ENCODE measurements at regions not wholly inside any gene's neighbourhood (a gene's known extent, or its start where the extent isn't known, plus 50 kb on each side); places are given as distances from the start of the nearest gene placed in this dataset.

DNA sequence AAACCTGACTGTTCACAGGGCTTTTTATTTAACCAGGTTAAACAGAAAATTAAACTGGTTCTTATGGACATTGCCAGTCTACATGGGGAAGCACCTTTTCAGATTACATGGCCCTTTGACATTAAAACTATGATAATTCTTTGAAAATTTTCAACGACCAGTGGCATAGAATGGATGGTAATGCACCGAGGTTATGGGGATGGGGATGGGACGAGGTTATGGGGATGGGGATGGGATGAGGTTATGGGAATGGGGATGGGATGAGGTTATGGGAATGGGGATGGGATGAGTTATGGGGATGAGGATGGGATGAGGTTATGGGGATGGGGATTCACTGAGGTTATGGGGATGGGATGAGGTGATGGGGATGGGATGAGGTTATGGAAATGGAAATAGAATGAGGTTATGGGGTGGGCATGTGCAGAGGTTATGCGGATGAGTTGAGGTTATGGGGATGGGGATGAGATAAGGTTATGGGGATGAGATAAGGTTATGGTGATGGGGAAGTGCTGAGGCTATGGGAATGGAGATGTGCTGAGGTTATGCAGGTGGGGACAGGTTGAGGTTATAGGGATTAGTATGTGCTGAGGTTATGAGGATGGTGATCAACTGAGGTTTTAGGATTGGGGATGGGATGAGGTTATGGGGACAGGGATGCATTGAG lies 541.9 kb downstream of the CDH26 start:
- DNase-seq (ENCODE audit: low spot score) = no peak
- ATAC-seq (ENCODE audit: low FRiP score) = no peak
- TF ChIP-seq, protein P1, sequence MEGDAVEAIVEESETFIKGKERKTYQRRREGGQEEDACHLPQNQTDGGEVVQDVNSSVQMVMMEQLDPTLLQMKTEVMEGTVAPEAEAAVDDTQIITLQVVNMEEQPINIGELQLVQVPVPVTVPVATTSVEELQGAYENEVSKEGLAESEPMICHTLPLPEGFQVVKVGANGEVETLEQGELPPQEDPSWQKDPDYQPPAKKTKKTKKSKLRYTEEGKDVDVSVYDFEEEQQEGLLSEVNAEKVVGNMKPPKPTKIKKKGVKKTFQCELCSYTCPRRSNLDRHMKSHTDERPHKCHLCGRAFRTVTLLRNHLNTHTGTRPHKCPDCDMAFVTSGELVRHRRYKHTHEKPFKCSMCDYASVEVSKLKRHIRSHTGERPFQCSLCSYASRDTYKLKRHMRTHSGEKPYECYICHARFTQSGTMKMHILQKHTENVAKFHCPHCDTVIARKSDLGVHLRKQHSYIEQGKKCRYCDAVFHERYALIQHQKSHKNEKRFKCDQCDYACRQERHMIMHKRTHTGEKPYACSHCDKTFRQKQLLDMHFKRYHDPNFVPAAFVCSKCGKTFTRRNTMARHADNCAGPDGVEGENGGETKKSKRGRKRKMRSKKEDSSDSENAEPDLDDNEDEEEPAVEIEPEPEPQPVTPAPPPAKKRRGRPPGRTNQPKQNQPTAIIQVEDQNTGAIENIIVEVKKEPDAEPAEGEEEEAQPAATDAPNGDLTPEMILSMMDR (IDR thresholded peaks at IDR 0.05) = no peak

DNA sequence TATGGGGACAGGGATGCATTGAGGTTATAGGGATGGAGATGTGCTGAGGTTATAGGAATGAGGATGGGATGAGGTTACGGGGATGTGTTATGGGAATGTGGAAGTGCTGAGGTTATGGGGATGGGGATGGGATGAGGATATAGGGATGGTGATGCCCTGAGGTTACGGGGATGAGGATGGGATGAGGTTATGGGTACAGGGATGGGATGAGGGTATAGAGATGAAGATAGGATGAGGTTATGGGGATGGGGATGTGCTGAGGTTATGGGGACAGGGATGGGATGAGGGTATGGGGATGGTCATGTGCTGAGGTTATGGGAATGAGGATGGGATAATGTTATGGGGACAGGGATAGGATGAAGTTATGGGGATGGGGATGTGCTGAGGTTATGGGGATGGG lies 542.8 kb downstream of the CDH26 start:
- TF ChIP-seq, protein P1 (IDR thresholded peaks at IDR 0.05) = no peak
- no peak for ATAC-seq (ENCODE audit: low FRiP score)
- no peak for DNase-seq (ENCODE audit: low spot score)

DNA sequence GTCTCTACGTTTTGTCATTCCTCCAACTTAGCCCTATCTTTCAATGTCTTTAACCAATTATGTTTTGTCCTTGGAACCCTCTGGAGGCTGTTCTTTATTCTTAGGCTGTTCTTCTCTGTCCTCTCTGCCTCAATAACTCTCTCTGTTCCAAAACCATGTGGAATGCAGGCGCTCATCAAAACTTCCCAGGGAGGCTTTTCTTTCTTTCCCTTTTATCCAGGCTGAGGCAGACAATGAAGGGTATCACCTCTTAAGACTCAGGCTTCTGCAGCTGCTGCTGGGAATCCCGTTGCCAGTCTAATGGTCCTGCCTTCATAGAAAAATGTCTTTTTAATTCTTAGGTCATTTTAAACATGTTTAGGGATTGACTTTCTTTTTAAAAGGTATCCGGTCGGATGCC lies 544.7 kb downstream of the CDH26 start:
- DNase-seq (ENCODE audit: low spot score) (no peak), ATAC-seq (ENCODE audit: low FRiP score) (no peak)
- TF ChIP-seq, protein P1 (IDR thresholded peaks at IDR 0.05) = no peak

DNA sequence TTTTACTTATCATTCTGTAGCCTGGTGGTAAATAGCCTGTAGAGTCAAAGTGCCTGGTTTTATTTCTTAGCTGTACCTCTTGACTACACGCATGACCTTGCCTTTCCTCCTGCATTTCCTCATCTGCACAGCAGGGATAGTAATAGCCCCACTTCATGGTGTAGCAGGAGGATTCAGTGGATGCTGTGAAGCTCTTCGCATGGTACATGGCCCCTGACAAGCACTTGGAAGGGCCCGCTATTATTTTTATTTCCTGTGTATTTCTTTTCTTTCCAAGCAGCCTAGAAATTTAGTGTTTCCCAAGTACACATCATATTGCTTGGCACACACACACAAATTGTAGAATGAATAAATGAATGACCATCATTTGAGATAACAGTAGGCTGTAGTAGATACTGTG lies 547.2 kb downstream of the CDH26 start:
- no peak for ATAC-seq (ENCODE audit: low FRiP score)
- no peak for DNase-seq (ENCODE audit: low spot score)
- TF ChIP-seq, protein P1 (IDR thresholded peaks at IDR 0.05) = no peak

DNA sequence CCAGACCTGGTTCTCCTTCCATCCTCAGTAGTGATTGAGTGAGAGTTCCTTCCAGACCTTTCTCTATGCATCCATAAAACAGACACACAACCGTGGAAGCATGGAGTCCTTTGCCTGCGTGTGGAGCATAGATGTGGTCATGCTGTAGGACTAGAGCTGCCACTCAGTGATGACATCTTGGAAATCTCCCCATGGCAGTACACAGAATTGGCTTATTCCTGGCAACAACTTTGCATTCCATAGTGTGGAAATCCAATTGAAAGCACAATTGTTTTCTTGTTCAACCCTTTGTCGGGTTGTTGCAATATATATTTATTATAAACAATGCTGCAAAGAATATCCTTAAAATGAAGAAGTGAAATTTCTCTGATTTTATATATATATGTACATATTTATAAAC lies 547.8 kb downstream of the CDH26 start:
- ATAC-seq (ENCODE audit: low FRiP score) (no peak), DNase-seq (ENCODE audit: low spot score) (no peak)
- TF ChIP-seq, protein P1 (IDR thresholded peaks at IDR 0.05) = no peak

DNA sequence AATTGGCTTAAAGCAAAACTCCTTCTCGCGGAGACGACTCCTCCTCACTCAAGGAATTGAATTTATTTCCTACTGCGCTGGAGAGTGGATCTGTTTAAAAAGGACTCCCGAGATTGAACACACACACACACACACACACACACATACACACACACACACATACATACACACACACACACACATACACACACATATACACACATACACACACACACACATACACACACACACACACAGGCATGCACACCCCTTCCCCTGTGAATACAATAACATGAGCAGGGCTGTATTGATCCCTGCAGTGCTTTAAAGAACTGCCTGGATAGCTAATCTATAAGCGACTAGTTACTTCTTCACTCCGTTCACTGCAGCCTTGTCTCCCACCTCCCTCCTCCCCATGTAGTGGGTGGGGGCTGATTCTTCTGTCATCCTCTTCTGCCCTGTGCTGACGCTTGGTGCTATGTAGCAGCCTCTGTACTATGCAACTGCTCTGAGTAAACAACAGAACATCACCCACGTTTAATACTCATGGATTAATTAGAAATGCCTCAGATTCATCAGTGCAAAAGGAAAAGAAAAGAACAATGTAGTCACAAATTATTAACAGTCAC lies 549.0 kb downstream of the CDH26 start:
- DNase-seq (ENCODE audit: low spot score) (no peak), ATAC-seq (ENCODE audit: low FRiP score) (no peak)
- TF ChIP-seq, protein P1 (IDR thresholded peaks at IDR 0.05) = no peak

DNA sequence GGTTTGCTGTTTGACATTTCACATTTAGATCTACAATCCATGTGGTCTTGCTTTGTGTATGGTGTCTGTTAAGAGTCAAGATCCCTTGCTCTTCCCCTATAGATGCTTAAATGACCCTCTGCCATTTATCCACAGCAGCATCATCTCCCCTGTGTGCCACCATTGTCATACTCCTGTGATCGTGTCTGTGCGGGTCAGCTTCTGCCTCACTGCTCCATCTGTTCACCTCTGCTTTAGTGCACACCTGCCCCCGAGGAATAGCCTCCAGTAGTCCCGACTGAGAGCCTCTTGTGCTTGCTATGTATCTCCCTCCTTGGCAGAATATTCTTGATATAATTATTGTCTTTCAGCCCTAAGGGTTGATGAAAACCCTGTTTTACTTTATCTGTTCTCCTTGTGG lies 551.2 kb downstream of the CDH26 start:
- ATAC-seq (ENCODE audit: low FRiP score) = no peak
- DNase-seq (ENCODE audit: low spot score) = no peak
- TF ChIP-seq, protein P1 (IDR thresholded peaks at IDR 0.05) = no peak
